CD1c-positive myeloid dendritic cell (primary cell): ENCODE measurements at regions not wholly inside any gene's neighbourhood (a gene's known extent, or its start where the extent isn't known, plus 50 kb on each side); places are given as distances from the start of the nearest gene placed in this dataset.

Source experiments
- DNase-seq: peaks from one replicate; pipeline ENCODE4 v3.0.0-alpha.2; 2016; ENCODE audit errors: extremely low spot score

- DNase-seq: no peak
Measured at GRCh38 chr14:96980835-96981234, 183.7 kb downstream of the VRK1 start.

- DNase-seq: no peak
Measured at GRCh38 chr14:96986256-96987085, 189.3 kb downstream of the VRK1 start.

- peak; percentile 43 for DNase-seq
Measured at GRCh38 chr14:96987086-96987474, 189.9 kb downstream of the VRK1 start.

- no peak for DNase-seq
Measured at GRCh38 chr14:96987771-96988170, 190.6 kb downstream of the VRK1 start.

GRCh38 chr14:96989306-96989705 lies 192.1 kb downstream of the VRK1 start:
- no peak for DNase-seq

DNA sequence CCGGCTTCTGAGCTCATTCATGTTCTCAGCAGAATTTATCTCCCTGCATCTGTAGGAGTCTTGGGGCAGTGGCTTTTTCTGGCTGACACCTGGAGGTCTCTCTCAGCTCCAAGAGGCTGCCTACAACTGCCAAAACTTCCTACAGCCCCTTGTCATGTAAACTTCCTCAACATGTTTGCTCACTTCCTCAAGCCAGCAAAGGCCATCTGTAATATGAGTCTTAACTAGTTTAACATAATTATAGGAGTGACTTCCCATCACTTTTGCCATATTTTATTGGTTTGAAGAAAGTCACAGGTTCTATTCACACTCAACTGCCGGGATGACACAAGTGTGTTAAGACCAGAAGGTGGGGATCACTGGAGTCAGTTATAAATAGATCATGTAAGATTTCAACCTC lies 194.0 kb downstream of the VRK1 start:
- peak; percentile 39 for DNase-seq

DNA sequence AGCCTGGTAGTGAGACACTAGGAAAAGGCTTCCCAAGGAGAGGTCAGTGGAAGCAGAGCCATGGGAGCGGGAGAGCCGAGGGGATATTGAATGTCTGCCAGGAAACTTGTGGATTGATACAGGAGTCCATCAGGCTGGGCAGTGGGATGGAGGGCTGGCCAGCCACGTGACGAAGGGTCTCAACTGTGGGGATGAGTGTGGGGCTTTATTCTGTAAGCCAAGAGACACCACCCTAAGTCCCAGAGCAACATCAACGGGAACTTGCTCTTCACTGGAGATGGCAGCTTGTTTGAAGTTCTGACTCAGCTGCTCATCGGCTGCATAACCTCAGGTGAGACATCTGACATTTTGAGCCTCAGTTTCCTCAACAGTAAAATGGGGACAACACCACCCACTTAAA lies 197.8 kb downstream of the VRK1 start:
- no peak for DNase-seq

- no peak for DNase-seq
Measured at GRCh38 chr14:96997269-96997668, 200.1 kb downstream of the VRK1 start.

DNA sequence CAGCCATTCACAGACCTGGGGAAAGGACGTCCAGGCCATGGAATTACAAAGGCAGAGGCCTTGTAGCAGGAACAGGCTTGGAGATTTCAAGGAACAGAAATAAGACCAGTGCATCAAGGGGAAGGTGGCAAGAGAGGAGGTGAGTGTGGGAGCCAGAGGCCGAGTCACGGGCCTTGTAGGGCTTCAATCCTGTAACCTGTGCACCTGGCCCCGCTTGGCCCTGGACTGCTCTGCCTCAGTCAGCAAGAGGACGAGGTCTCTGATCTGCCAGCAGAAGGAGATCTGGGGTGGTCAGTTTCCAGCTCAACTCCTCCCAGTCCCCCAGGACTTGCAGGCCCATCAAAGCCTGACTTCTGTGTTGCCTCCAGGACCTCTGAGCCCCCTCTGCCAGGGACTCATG lies 200.8 kb downstream of the VRK1 start:
- no peak for DNase-seq

DNA sequence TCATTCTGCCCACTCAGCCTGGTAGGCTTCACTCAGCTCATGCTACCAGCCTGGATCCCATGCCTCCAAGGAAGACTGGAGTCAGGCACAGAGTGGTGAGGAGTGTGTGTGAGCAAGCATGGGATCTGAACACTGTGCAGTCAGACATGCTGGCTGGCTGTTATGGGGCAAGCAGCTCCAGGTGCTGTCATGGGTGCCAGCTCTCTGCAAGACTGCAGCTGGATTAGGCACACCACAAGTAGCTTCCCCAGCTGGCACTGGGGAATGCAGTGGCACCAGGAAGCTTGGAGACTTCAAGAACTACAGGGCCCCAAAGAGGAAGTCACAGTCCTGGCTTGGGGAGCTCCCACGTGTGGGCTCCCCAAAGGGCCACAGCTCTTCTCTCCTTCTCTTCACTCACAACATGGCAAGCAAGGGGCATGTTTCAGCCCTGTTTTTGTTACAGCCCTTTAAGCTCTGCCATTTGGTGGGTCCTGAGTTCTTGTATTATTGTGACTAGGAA lies 202.5 kb downstream of the VRK1 start:
- DNase-seq: no peak

DNA sequence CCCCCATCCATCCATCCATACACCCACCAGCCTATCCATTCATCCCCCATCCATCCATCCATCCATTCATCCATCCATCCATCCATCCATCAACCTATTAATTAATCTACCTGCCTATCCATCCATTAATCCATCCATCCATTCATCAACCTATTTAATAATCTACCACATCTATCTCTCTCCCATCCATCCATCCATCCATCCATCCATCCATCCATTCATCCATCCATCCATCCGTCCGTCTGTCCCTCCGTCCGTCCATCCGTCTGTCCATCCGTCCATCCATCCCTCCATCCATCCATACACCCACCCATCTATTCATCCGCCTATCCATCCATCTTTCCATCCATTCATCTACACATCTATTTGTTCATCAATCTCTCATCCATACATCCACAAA lies 205.3 kb downstream of the VRK1 start:
- DNase-seq: no peak

- no peak for DNase-seq
Measured at GRCh38 chr14:97005934-97006333, 208.8 kb downstream of the VRK1 start.

GRCh38 chr14:97010491-97011160 lies 213.4 kb downstream of the VRK1 start:
- no peak for DNase-seq

- DNase-seq: no peak
Measured at GRCh38 chr14:97013878-97014277, 216.7 kb downstream of the VRK1 start.

- DNase-seq: peak; percentile 31
Measured at GRCh38 chr14:97021001-97021400, 223.8 kb downstream of the VRK1 start.

DNA sequence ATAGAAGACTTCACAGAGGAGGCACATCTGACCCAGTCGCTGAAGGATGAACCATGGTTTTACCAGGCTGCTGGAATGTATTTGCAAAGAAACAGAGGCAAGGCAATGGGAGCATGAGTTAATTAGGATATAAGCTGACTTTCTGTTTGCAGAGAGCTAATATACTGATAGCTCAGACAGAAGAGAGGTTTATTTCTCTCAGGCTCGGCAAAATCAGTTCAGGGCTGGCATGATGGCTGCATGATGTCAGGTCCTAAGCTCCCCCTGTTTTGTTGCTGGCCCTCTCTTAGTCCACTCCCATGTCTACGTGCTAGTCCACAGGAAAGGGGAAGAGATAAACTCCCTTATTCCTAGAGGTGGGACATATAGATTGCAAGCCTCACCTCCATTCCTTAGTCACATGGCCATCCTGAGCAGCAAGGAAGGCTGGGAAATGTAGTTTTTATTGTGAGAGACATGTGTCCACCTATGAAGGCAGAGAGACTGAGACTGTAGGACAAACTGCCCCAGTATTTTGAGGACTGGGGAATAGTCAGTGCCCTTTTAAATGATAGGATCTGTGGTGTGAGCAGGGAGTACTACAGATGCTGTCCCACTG lies 224.5 kb downstream of the VRK1 start:
- no peak for DNase-seq

DNA sequence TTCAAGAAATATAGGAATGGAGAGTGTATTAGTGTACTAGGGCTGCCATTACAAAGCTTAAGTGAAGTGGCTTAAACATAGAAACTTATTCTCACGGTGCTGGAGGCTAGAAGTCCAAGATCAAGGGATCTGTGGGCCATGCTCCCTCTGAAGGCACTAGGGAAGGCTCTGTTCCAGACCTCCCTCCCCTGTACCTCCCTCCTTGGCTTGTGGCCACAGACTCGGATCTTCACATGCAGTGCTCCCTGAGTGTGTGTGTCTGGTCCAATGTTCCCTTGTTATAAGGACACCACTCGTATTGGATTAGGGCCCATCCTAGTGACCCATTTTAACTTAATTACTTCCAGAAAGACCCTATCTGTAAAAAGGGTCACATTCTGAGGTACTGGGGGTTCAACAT lies 225.6 kb downstream of the VRK1 start:
- no peak for DNase-seq

GRCh38 chr14:97023871-97024270 lies 226.7 kb downstream of the VRK1 start:
- DNase-seq: no peak

- no peak for DNase-seq
Measured at GRCh38 chr14:97024300-97024699, 227.1 kb downstream of the VRK1 start.

- no peak for DNase-seq
Measured at GRCh38 chr14:97025722-97026121, 228.5 kb downstream of the VRK1 start.

- DNase-seq: no peak
Measured at GRCh38 chr14:97027256-97027999, 230.2 kb downstream of the VRK1 start.

DNA sequence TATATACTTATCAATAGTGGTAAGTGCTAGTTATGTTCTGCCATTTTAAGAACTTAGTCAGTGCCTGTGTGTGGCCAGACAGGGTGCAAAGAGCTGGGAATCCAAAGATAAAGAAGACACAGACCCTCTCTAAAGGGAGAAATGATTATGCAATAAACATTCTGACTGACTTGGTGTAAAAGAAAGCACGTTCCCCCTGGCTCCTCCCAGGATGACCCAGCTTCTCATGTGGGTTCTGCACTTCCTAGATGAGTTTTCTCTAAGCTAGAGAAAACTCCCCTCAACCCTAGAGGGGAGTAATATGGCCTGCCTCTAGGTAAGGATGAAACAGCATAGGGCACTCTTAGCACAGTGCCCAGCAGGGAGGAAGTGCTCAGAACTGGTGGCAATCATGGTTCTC lies 231.2 kb downstream of the VRK1 start:
- DNase-seq: no peak
